CD4-positive, CD25-positive, alpha-beta regulatory T cell (primary cell): ENCODE measurements at regions not wholly inside any gene's neighbourhood (a gene's known extent, or its start where the extent isn't known, plus 50 kb on each side); places are given as distances from the start of the nearest gene placed in this dataset.
"Not testable (repeated sequence)": the region's sequence is repeated elsewhere in the genome, so short reads cannot be mapped to it uniquely, and the experiment has no call there.

Experiments used
- ATAC-seq, 2 donors: fragments of 150-1000 bp; cut with Tn5 transposase; one replicate each; pipeline ENCODE4 v1.10.0; 2021; ENCODE audit warnings: low read depth in 2 of 2, moderate number of reproducible peaks in 2 of 2, moderate library complexity in 1 of 2
- DNase-seq, 3 donors: peaks; one replicate each; pipeline versions ENCODE4 v3.0.0 to v3.0.0-alpha.2; 2012 to 2022; ENCODE audit warnings: mixed read lengths in 1 of 3
- H3K27ac ChIP-seq: one replicate; pipeline ENCODE4 v1.7.0; 2013; ENCODE audit warnings: mild to moderate bottlenecking, low read length; ENCODE audit not compliant: insufficient read depth, poor library complexity, severe bottlenecking
- H3K27me3 ChIP-seq: one replicate; pipeline ENCODE4 v1.7.0; 2013; ENCODE audit warnings: low read length; ENCODE audit not compliant: control insufficient read depth, insufficient read depth
- H3K36me3 ChIP-seq: one replicate; pipeline ENCODE4 v1.7.0; 2013; ENCODE audit warnings: mild to moderate bottlenecking, low read length, moderate library complexity; ENCODE audit not compliant: control insufficient read depth, insufficient read depth
- H3K4me1 ChIP-seq: 2 replicates; pipeline ENCODE4 v1.7.0; 2013; ENCODE audit warnings: mild to moderate bottlenecking, low read length; ENCODE audit not compliant: insufficient read depth, control insufficient read depth, poor library complexity, severe bottlenecking
- H3K4me3 ChIP-seq: one replicate; pipeline ENCODE4 v1.7.0; 2013; ENCODE audit warnings: low read depth, mild to moderate bottlenecking, low read length, moderate library complexity
- H3K9me3 ChIP-seq, 2 experiments: 1 replicate in 1 of 2; 2 replicates in 1 of 2; pipeline ENCODE4 v1.7.0; 2013; ENCODE audit warnings: low read length in 2 of 2, mild to moderate bottlenecking in 1 of 2, moderate library complexity in 1 of 2; ENCODE audit not compliant: control insufficient read depth in 2 of 2
- H3K27ac Mint-ChIP-seq, 3 donors: one replicate each; pipeline ENCODE4 v1.8.0; 2020 to 2022; ENCODE audit warnings: mild to moderate bottlenecking in 3 of 3, mixed read lengths in 3 of 3, moderate library complexity in 2 of 3
- H3K27me3 Mint-ChIP-seq: one replicate; pipeline ENCODE4 v1.8.0; 2022; ENCODE audit warnings: mild to moderate bottlenecking, mixed read lengths
- H3K36me3 Mint-ChIP-seq: one replicate; pipeline ENCODE4 v1.8.0; 2020; ENCODE audit warnings: mixed read lengths
- H3K4me1 Mint-ChIP-seq, 4 donors: one replicate each; pipeline ENCODE4 v1.8.0; 2020 to 2022; ENCODE audit warnings: mixed read lengths in 4 of 4, mild to moderate bottlenecking in 1 of 4
- H3K4me3 Mint-ChIP-seq, 4 donors: one replicate each; pipeline ENCODE4 v1.8.0; 2020 to 2022; ENCODE audit warnings: mild to moderate bottlenecking in 4 of 4, mixed read lengths in 4 of 4, moderate library complexity in 3 of 4
- H3K9me3 Mint-ChIP-seq, 7 donors: one replicate each; pipeline ENCODE4 v1.8.0; 2020 to 2022; ENCODE audit warnings: mixed read lengths in 7 of 7, mild to moderate bottlenecking in 3 of 7, moderate library complexity in 2 of 7

- not testable (repeated sequence) for ATAC-seq, H3K4me1 ChIP-seq, H3K27ac Mint-ChIP-seq, DNase-seq, H3K36me3 Mint-ChIP-seq, H3K36me3 ChIP-seq, H3K27ac ChIP-seq, H3K4me3 Mint-ChIP-seq, H3K4me1 Mint-ChIP-seq, H3K27me3 Mint-ChIP-seq, H3K4me3 ChIP-seq, H3K9me3 ChIP-seq, H3K9me3 Mint-ChIP-seq, H3K27me3 ChIP-seq
These were observed 318.2 kb downstream of the RAPGEF2 start for GRCh38 chr4:159421058-159421419.

GRCh38 chr4:159422019-159422418 is 319.1 kb downstream of the RAPGEF2 start:
- H3K9me3 ChIP-seq = no peaks in the 10 kb centered on the region
- H3K4me1 Mint-ChIP-seq = no peaks in the 10 kb centered on the region
- no peaks in the 10 kb centered on the region for H3K36me3 ChIP-seq
- H3K9me3 Mint-ChIP-seq = peaks cover 0 to 2% (median 0%) of the 10 kb centered on the region in 7 donors
- H3K4me3 ChIP-seq = no peak overlapping the region
- ATAC-seq = no peak
- no peaks in the 10 kb centered on the region for H3K27me3 ChIP-seq
- no peak for DNase-seq
- H3K36me3 Mint-ChIP-seq = no peaks in the 10 kb centered on the region
- no peaks in the 10 kb centered on the region for H3K27me3 Mint-ChIP-seq
- no peak overlapping the region for H3K4me3 Mint-ChIP-seq
- no peak overlapping the region for H3K27ac Mint-ChIP-seq
- no peak overlapping the region for H3K27ac ChIP-seq
- no peaks in the 10 kb centered on the region for H3K4me1 ChIP-seq

DNA sequence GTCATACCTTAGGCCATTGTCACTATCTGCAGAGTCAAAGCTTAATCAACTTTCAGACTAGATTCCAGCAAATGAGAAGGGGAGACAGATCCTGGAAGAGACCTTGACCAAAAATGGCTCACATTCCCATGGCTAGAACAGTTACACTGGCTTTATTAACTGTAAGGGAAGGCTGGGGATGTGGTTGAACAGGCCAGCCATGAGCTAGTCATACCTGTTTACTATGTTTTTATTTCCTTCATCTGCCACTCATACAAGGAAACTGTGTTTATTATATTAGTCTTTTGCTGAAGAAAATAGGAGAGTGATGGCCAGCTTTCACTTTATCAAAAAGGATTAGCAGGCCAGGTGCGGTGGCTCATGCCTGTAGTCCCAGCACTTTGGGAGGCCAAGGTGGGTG is 319.7 kb downstream of the RAPGEF2 start:
- no peak for DNase-seq
- H3K36me3 Mint-ChIP-seq = no peaks in the 10 kb centered on the region
- H3K36me3 ChIP-seq = no peaks in the 10 kb centered on the region
- no peaks in the 10 kb centered on the region for H3K27me3 Mint-ChIP-seq
- H3K9me3 ChIP-seq = no peaks in the 10 kb centered on the region
- H3K4me3 Mint-ChIP-seq = no peak overlapping the region
- no peak for ATAC-seq
- peaks cover 0 to 2% (median 0%) of the 10 kb centered on the region in 7 donors for H3K9me3 Mint-ChIP-seq
- H3K27me3 ChIP-seq = no peaks in the 10 kb centered on the region
- no peak overlapping the region for H3K4me3 ChIP-seq
- no peaks in the 10 kb centered on the region for H3K4me1 ChIP-seq
- H3K4me1 Mint-ChIP-seq = no peaks in the 10 kb centered on the region
- H3K27ac Mint-ChIP-seq = no peak overlapping the region
- no peak overlapping the region for H3K27ac ChIP-seq

DNA sequence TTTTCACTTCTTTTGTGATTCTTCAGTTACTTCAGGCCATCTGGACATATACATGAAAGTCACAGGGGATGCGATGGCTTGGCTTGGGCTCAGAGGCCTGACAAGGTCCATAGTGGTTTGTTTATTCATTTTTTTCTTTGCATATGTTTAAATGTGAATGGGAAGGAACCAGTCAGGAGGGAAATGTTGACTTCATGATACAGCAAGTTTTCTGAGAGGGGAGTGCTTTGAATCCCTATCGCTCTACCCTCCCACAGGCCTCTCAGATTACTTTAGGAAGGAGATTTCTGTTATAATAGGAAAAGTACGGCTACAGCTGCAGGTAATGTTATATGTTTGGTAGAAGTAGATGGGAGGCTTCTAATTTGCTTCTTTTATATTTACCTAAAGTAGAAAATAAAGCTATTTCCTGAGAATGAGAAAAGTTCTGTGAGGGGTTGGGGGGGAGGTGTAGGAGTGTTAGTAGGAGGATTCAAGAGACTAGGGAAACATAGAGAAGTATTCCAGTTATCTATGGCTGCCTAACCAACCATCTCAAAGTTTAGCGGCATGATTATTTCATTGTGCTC is 322.9 kb downstream of the RAPGEF2 start:
- H3K9me3 ChIP-seq = no peaks in the 10 kb centered on the region
- DNase-seq (no peak), ATAC-seq (no peak)
- H3K4me1 ChIP-seq = no peaks in the 10 kb centered on the region
- no peak overlapping the region for H3K27ac ChIP-seq
- H3K4me3 Mint-ChIP-seq = no peak overlapping the region
- H3K27ac Mint-ChIP-seq = no peak overlapping the region
- H3K36me3 ChIP-seq = no peaks in the 10 kb centered on the region
- H3K27me3 ChIP-seq = no peaks in the 10 kb centered on the region
- H3K4me3 ChIP-seq = no peak overlapping the region
- no peaks in the 10 kb centered on the region for H3K4me1 Mint-ChIP-seq
- H3K36me3 Mint-ChIP-seq = no peaks in the 10 kb centered on the region
- H3K9me3 Mint-ChIP-seq = no peaks in the 10 kb centered on the region
- H3K27me3 Mint-ChIP-seq = no peaks in the 10 kb centered on the region

DNA sequence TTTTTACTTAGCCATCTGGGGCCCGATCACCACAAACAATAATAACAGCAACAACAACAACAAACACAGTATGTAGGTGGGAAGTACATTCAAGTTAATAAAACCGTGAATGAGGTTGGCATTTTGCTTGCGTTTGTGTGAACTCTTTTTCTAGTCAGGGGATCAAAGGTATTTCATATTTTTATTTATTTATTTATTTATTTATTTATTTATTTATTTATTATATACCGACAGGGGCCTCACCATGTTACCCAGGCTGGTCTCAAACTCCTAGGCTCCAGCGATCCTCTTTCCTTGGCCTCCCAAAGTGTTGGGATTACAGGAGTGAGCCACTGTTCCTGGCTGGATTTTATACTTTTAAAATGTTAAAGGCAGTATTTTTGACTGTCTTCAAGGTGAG is 325.4 kb downstream of the RAPGEF2 start:
- Histone ChIP-seq H3K4me1 (no peaks in the 10 kb centered on the region), H3K27me3 (no peaks in the 10 kb centered on the region), H3K4me3 (no peak overlapping the region), H3K27ac (no peak overlapping the region), H3K9me3 (no peaks in the 10 kb centered on the region), H3K36me3 (no peaks in the 10 kb centered on the region)
- Mint-ChIP-seq H3K4me1 (no peaks in the 10 kb centered on the region), H3K36me3 (no peaks in the 10 kb centered on the region), H3K27me3 (peaks cover 15% of the 10 kb centered on the region), H3K4me3 (no peak overlapping the region), H3K9me3 (peaks cover 0 to 2% (median 0%) of the 10 kb centered on the region in 7 donors), H3K27ac (no peak overlapping the region)
- no peak for ATAC-seq
- DNase-seq = no peak

GRCh38 chr4:159428975-159429692 is 326.3 kb downstream of the RAPGEF2 start:
- Histone ChIP-seq H3K27me3 (no peaks in the 10 kb centered on the region), H3K4me3 (no peak overlapping the region), H3K27ac (no peak overlapping the region), H3K4me1 (no peaks in the 10 kb centered on the region), H3K9me3 (no peaks in the 10 kb centered on the region), H3K36me3 (no peaks in the 10 kb centered on the region)
- H3K27me3 Mint-ChIP-seq = peaks cover 15% of the 10 kb centered on the region
- no peak overlapping the region for H3K4me3 Mint-ChIP-seq
- no peaks in the 10 kb centered on the region for H3K36me3 Mint-ChIP-seq
- ATAC-seq (no peak), DNase-seq (no peak)
- H3K27ac Mint-ChIP-seq = no peak overlapping the region
- H3K4me1 Mint-ChIP-seq = no peaks in the 10 kb centered on the region
- H3K9me3 Mint-ChIP-seq = peaks cover 0 to 2% (median 0%) of the 10 kb centered on the region in 7 donors

GRCh38 chr4:159429693-159430035 is 326.8 kb downstream of the RAPGEF2 start:
- DNase-seq (no peak), ATAC-seq (no peak)
- Mint-ChIP-seq H3K9me3 (peaks cover 0 to 2% (median 0%) of the 10 kb centered on the region in 7 donors), H3K36me3 (no peaks in the 10 kb centered on the region), H3K27ac (no peak overlapping the region), H3K27me3 (peaks cover 15% of the 10 kb centered on the region), H3K4me1 (no peaks in the 10 kb centered on the region), H3K4me3 (no peak overlapping the region)
- Histone ChIP-seq H3K9me3 (no peaks in the 10 kb centered on the region), H3K4me1 (no peaks in the 10 kb centered on the region), H3K27me3 (no peaks in the 10 kb centered on the region), H3K27ac (no peak overlapping the region), H3K4me3 (no peak overlapping the region), H3K36me3 (no peaks in the 10 kb centered on the region)

DNA sequence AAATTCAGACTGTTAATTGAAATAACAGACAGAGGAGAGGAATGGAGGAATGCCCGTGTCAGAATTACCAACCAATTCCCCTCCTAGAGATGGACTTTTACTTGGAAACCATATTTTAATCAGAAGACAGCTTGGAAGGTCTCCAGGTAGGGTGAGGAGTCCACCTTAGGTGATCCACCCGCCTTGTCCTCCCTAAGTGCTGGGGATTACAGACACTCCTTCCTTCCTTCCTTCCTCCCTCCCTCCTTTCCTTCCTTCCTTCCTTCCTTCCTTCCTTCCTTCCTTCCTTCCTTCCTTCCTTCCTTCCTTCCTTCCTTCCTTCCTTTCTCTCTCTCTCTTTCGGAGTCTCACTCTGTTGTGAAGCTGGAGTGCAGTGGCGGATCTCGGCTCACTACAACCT is 328.0 kb downstream of the RAPGEF2 start:
- DNase-seq (no peak), ATAC-seq (no peak)
- H3K4me3 Mint-ChIP-seq = no peak overlapping the region
- H3K36me3 Mint-ChIP-seq = no peaks in the 10 kb centered on the region
- peaks cover 0 to 3% (median under 1%) of the 10 kb centered on the region in 4 donors for H3K4me1 Mint-ChIP-seq
- H3K9me3 Mint-ChIP-seq = peaks cover 0 to 2% (median 0%) of the 10 kb centered on the region in 7 donors
- no peak overlapping the region for H3K27ac Mint-ChIP-seq
- H3K27me3 Mint-ChIP-seq = peaks cover 15% of the 10 kb centered on the region
- Histone ChIP-seq H3K27me3 (no peaks in the 10 kb centered on the region), H3K9me3 (no peaks in the 10 kb centered on the region), H3K36me3 (no peaks in the 10 kb centered on the region), H3K4me1 (no peaks in the 10 kb centered on the region), H3K4me3 (no peak overlapping the region), H3K27ac (no peak overlapping the region)
